GM12874 (cell line): ENCODE measurements at regions not wholly inside any gene's neighbourhood (a gene's known extent, or its start where the extent isn't known, plus 50 kb on each side); places are given as distances from the start of the nearest gene placed in this dataset.

Experiments
- TF ChIP-seq, protein P1 (sequence below): IDR thresholded peaks from 2 replicates; pipeline ENCODE4 v1.5.1; 2011; ENCODE audit warnings: low read depth, mild to moderate bottlenecking, control low read depth, low read length, moderate library complexity; ENCODE audit not compliant: insufficient read depth

DNA sequence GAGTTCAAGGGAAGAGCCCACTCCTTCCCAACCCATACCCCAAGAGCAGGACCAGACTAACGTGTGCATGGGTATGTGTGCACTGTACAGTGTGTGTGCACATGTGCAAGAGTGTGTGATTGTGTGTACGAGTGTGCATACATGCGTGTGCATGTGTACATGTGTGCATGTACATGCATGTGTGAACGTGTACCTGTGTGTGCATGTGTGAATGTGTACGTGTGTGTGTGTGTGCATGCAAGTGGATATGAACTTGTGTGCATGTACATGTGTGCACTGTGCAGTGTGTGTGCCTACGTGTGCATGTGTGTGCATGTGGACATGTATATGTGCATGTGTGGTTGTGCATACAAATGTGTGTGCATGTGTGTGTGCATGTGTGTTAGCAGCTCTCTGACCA lies 223.1 kb downstream of the RBFOX3 start:
- TF ChIP-seq, protein P1, sequence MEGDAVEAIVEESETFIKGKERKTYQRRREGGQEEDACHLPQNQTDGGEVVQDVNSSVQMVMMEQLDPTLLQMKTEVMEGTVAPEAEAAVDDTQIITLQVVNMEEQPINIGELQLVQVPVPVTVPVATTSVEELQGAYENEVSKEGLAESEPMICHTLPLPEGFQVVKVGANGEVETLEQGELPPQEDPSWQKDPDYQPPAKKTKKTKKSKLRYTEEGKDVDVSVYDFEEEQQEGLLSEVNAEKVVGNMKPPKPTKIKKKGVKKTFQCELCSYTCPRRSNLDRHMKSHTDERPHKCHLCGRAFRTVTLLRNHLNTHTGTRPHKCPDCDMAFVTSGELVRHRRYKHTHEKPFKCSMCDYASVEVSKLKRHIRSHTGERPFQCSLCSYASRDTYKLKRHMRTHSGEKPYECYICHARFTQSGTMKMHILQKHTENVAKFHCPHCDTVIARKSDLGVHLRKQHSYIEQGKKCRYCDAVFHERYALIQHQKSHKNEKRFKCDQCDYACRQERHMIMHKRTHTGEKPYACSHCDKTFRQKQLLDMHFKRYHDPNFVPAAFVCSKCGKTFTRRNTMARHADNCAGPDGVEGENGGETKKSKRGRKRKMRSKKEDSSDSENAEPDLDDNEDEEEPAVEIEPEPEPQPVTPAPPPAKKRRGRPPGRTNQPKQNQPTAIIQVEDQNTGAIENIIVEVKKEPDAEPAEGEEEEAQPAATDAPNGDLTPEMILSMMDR: no peak

GRCh38 chr17:79385962-79386563 lies 224.8 kb downstream of the RBFOX3 start:
- TF ChIP-seq, protein P1: no peak

DNA sequence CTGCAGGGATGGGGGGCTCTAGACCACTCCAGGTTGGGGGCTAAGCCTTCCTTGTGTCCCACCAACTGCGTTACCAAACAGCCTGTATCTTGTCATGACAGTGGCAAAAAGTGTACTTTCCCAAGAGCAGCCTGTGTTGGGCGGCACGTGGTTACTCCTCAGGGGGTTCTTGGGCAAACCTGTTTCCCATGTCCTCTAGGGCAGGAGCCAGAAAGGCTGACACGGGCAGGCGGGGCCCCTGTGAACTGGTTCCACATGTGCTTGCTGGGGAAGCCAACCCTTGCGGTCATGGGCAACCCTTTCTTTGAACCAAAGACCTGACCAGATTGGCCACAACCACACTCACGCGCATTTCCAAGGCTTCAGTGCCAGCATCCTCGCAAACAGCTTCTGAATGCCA lies 228.5 kb downstream of the RBFOX3 start:
- TF ChIP-seq, protein P1: no peak

- TF ChIP-seq, protein P1: no peak
Measured at GRCh38 chr17:79379700-79380445, 231.0 kb downstream of the RBFOX3 start.

- TF ChIP-seq, protein P1: no peak
Measured at GRCh38 chr17:79377230-79377786, 233.5 kb downstream of the RBFOX3 start.

DNA sequence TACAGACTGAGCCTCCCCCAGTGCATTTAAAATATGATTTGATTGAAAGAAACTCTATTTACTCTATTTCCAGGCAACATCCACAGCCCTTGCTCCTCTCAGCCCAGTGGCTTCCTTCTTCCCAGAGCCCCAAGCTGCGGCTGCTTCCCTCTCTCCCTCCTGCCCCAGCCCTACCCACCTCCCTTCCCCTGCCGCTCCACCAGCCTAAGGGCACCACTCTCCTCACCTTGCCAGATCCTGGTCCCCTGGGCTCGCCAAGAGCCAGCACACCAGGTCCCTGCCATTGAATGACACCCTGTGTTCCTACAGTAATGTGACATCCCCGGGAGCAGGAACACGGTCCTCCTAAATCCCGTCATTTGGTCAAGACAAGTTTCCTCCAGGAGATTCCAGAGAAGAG lies 236.0 kb downstream of the RBFOX3 start:
- TF ChIP-seq, protein P1: no peak

DNA sequence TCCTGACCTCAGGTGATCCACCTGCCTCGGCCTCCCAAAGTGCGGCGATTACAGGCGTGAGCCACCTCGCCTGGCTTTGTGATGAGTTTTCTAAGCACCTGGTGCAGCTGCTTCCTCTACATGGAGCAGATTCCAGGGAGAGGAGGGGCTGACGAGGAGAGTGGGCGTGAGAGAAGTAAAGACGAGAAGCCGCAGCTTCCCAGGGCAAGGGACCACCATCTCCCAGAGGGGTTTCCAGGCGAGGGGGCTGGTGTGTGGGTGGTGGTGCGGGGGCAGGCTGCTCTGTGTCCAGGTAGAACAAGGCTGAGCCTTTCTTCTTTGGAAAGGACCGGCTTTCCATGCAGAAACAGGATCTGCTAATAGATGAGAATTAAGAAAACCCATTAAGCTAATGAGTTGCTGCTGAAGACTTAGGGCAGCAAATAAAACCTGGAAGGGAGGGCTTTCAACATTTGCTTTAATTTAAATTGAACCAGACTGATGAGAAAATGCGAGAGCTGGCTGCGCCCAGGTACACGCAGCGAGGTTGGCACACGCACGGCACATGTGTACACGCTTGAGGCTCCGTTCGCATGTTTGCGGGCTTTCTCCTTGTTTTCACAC lies 236.7 kb downstream of the RBFOX3 start:
- TF ChIP-seq, protein P1: no peak
